Suprapubic skin (tissue), 3 donors: ENCODE measurements at regions not wholly inside any gene's neighbourhood (a gene's known extent, or its start where the extent isn't known, plus 50 kb on each side); places are given as distances from the start of the nearest gene placed in this dataset.

Experiments used
- CTCF ChIP-seq, 2 donors: fragments of 200-600 bp in 1 of 2; fragments of 450-650 bp in 1 of 2; sonication (generic) in 1 of 2; IDR thresholded peaks; one replicate each; pipeline ENCODE4 v1.5.1; 2016 to 2019; ENCODE audit warnings: antibody characterized with exemption in 2 of 2, mild to moderate bottlenecking in 1 of 2, moderate library complexity in 1 of 2
- POLR2A ChIP-seq, 2 donors: fragments of 450-650 bp; IDR thresholded peaks; one replicate each; pipeline ENCODE4 v1.6.1; 2017; ENCODE audit warnings: antibody characterized with exemption in 2 of 2, mild to moderate bottlenecking in 2 of 2, moderate library complexity in 2 of 2

DNA sequence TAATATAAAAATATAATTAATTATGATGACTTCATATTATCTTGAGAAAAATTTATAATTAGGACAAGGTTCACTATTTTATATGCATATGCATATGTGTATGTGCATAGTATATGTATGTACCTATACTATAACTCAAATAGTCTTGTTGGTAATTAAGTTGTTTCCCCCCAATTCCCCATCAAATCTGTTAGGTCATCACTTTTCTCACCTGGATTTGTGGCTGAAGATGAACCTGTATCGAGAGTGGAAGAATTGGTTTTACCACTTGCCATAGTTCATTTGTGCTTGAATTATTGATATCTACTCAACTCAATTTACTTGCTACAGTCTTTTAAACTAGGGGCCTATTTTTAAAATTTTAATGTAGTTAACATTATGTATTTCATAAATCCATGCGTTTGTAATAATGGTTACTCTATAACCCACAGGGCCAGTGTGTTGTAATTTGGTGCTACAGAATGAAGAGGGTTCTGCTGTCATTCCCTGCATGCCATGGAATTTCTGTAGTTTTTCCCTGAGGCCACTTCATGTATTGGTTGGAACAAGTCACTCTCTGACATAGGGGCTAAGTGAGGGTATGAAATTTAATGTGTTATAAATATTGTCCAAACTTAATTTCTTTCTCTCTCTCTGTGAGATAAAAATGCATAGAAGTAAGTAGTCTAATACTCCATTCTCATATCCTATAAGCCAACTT, 74.9 kb downstream of the TAF11L14 start:
- TF ChIP-seq POLR2A (IDR thresholded peaks at IDR 0.05) (no peak), CTCF (IDR thresholded peaks at IDR 0.05) (no peak)
